Activated naive CD4-positive, alpha-beta T cell treated with anti-CD3 and anti-CD28 coated beads, Interleukin-2, amount 10 ng/mL, durations not matched to agents 7 days and 5 days (primary cell): ENCODE measurements at regions not wholly inside any gene's neighbourhood (a gene's known extent, or its start where the extent isn't known, plus 50 kb on each side); places are given as distances from the start of the nearest gene placed in this dataset.
A peak's percentile ranks its signal among the peaks of the same experiment; 100 is the strongest.

Source experiments
- CTCF ChIA-PET: fragments of 350-600 bp; sonication (Branson Sonifier 250); formaldehyde crosslinking; loops from one replicate; lab custom pipeline; 2021; ENCODE audit warnings: antibody characterized with exemption; lab: Charles Lee
- DNase-seq: peaks from one replicate; pipeline ENCODE4 v3.0.0-alpha.2; 2020
- H3K27ac Mint-ChIP-seq: one replicate; pipeline ENCODE4 v1.8.0; 2021; ENCODE audit warnings: mild to moderate bottlenecking, moderate library complexity, mixed read lengths
- H3K27me3 Mint-ChIP-seq: one replicate; pipeline ENCODE4 v1.8.0; 2021; ENCODE audit warnings: mild to moderate bottlenecking, mixed read lengths
- H3K36me3 Mint-ChIP-seq: one replicate; pipeline ENCODE4 v1.8.0; 2021; ENCODE audit warnings: mixed read lengths
- H3K4me1 Mint-ChIP-seq: one replicate; pipeline ENCODE4 v1.8.0; 2021; ENCODE audit warnings: mixed read lengths
- H3K4me3 Mint-ChIP-seq: one replicate; pipeline ENCODE4 v1.8.0; 2021; ENCODE audit warnings: mild to moderate bottlenecking, moderate library complexity, mixed read lengths
- H3K9me3 Mint-ChIP-seq: one replicate; pipeline ENCODE4 v1.8.0; 2021; ENCODE audit warnings: mixed read lengths

- Mint-ChIP-seq H3K27me3 (peaks cover 44% of the 10 kb centered on the region), H3K4me3 (peak overlapping the region; percentile 29), H3K36me3 (peaks cover 2% of the 10 kb centered on the region), H3K4me1 (peaks cover 48% of the 10 kb centered on the region), H3K27ac (peak overlapping the region; percentile 82), H3K9me3 (peaks cover 12% of the 10 kb centered on the region)
- DNase-seq = peak; percentile 46
- CTCF ChIA-PET = no interaction called here
These were observed 119.9 kb upstream of the NCOR2 start for GRCh38 chr12:124687174-124687902.

GRCh38 chr12:124686370-124687173 is 119.2 kb upstream of the NCOR2 start:
- H3K27ac Mint-ChIP-seq = no peak overlapping the region
- no peak for DNase-seq
- H3K4me3 Mint-ChIP-seq = no peak overlapping the region
- CTCF ChIA-PET = no interaction called here
- peaks cover 4% of the 10 kb centered on the region for H3K9me3 Mint-ChIP-seq
- H3K36me3 Mint-ChIP-seq = peaks cover 2% of the 10 kb centered on the region
- peaks cover 44% of the 10 kb centered on the region for H3K27me3 Mint-ChIP-seq
- peaks cover 48% of the 10 kb centered on the region for H3K4me1 Mint-ChIP-seq

DNA sequence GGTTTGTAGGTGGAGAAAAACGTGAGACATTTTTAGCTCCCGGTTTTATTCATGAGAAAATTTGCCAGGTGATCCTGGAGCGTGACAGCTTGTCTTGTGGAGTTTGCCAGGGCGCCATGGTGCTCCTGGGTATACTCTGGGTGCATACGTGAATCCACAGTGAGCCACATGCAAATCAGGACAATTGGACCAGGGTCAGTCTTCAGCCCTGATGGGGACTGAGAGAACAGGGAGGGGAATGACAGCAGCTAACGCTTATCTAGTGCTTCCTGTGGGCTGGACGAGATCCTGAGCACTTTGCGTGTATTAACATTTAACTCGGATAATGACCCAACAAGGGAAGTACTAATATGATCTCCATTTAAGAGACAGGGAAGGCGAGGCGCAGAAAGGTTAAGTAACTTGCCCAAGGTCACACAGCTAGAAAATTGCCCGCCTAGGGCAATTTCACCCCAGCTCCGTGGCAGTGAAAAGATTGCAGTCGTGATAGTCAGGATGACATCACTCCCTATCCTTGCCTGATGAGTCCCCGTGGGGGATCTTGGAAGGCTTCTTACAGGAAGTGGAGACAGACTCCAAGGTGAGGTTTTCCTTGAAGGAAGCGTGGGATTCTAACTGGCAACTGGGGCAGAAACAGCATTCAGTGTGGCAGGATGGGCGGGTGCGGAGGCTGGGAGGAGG is 118.4 kb upstream of the NCOR2 start:
- H3K27ac Mint-ChIP-seq = no peak overlapping the region
- H3K4me1 Mint-ChIP-seq = peaks cover 52% of the 10 kb centered on the region
- H3K4me3 Mint-ChIP-seq = no peak overlapping the region
- H3K9me3 Mint-ChIP-seq = no peaks in the 10 kb centered on the region
- H3K36me3 Mint-ChIP-seq = peaks cover 2% of the 10 kb centered on the region
- H3K27me3 Mint-ChIP-seq = peaks cover 43% of the 10 kb centered on the region
- CTCF ChIA-PET = no interaction called here
- DNase-seq = no peak

- no peak for DNase-seq
- peaks cover 39% of the 10 kb centered on the region for H3K27me3 Mint-ChIP-seq
- no peaks in the 10 kb centered on the region for H3K9me3 Mint-ChIP-seq
- H3K4me1 Mint-ChIP-seq = peaks cover 52% of the 10 kb centered on the region
- H3K4me3 Mint-ChIP-seq = no peak overlapping the region
- CTCF ChIA-PET = interaction anchor here (1.1 kb wide), 1 partner anchor 9 kb away, joined by 3 read pairs; no protein-coding TSS in a partner anchor
- no peak overlapping the region for H3K27ac Mint-ChIP-seq
- H3K36me3 Mint-ChIP-seq = no peaks in the 10 kb centered on the region
These were observed 117.7 kb upstream of the NCOR2 start for GRCh38 chr12:124684971-124685688.

- no peak for DNase-seq
- H3K36me3 Mint-ChIP-seq = no peaks in the 10 kb centered on the region
- no peak overlapping the region for H3K27ac Mint-ChIP-seq
- H3K4me3 Mint-ChIP-seq = no peak overlapping the region
- H3K4me1 Mint-ChIP-seq = peaks cover 46% of the 10 kb centered on the region
- CTCF ChIA-PET = interaction anchor here (1.1 kb wide), 1 partner anchor 10 kb away, joined by 3 read pairs; no protein-coding TSS in a partner anchor
- no peaks in the 10 kb centered on the region for H3K9me3 Mint-ChIP-seq
- peaks cover 39% of the 10 kb centered on the region for H3K27me3 Mint-ChIP-seq
These were observed 117.1 kb upstream of the NCOR2 start for GRCh38 chr12:124684496-124684895.

GRCh38 chr12:124683152-124684124 is 116.0 kb upstream of the NCOR2 start:
- Mint-ChIP-seq H3K9me3 (no peaks in the 10 kb centered on the region), H3K27ac (no peak overlapping the region), H3K4me3 (no peak overlapping the region), H3K4me1 (peaks cover 39% of the 10 kb centered on the region), H3K36me3 (no peaks in the 10 kb centered on the region), H3K27me3 (peaks cover 42% of the 10 kb centered on the region)
- DNase-seq = no peak
- CTCF ChIA-PET = no interaction called here

- peaks cover 42% of the 10 kb centered on the region for H3K27me3 Mint-ChIP-seq
- H3K4me1 Mint-ChIP-seq = peaks cover 31% of the 10 kb centered on the region
- no peak overlapping the region for H3K4me3 Mint-ChIP-seq
- peak overlapping the region; percentile 49 for H3K27ac Mint-ChIP-seq
- CTCF ChIA-PET = interaction anchor here (0.8 kb wide), 1 partner anchor 11 kb away, joined by 3 read pairs; no protein-coding TSS in a partner anchor
- H3K9me3 Mint-ChIP-seq = no peaks in the 10 kb centered on the region
- no peaks in the 10 kb centered on the region for H3K36me3 Mint-ChIP-seq
- no peak for DNase-seq
These were observed 115.2 kb upstream of the NCOR2 start for GRCh38 chr12:124682425-124683151.

DNA sequence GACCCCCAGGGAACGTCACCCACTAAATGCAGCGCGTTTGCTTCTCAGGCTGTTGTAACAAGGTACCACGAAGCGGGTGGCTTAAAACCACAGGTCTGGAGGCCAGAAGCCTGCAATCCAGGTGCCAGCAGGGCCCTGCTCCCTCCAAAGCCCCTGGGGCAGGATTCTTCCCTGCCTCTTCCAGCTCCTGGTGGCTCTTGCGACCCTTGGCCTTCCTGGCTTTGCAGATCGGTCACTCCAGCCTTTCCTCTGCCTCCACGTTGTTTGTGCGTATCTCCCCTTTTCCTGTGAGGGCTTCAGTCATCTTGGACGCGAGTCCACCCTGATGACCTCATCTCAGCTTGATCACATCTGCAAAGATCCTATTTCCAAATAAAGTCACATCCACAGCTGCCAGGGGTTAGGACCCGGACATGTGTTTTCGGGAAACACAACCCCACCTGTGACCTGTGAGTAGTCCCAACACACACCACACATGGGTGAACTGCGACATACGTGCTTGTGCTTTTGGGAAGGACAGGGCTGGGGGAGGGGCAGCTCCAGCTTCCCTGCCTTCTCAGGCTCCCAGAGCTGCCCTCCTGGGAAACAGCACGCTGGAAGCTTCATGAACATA is 114.5 kb upstream of the NCOR2 start:
- no peak for DNase-seq
- no peaks in the 10 kb centered on the region for H3K9me3 Mint-ChIP-seq
- no peak overlapping the region for H3K27ac Mint-ChIP-seq
- peaks cover 24% of the 10 kb centered on the region for H3K4me1 Mint-ChIP-seq
- CTCF ChIA-PET = interaction anchor here (0.8 kb wide), 1 partner anchor 12 kb away, joined by 3 read pairs; no protein-coding TSS in a partner anchor
- no peak overlapping the region for H3K4me3 Mint-ChIP-seq
- no peaks in the 10 kb centered on the region for H3K36me3 Mint-ChIP-seq
- peaks cover 42% of the 10 kb centered on the region for H3K27me3 Mint-ChIP-seq

- Mint-ChIP-seq H3K36me3 (no peaks in the 10 kb centered on the region), H3K27ac (no peak overlapping the region), H3K4me1 (peaks cover 18% of the 10 kb centered on the region), H3K4me3 (no peak overlapping the region), H3K9me3 (peaks cover 2% of the 10 kb centered on the region), H3K27me3 (peaks cover 34% of the 10 kb centered on the region)
- no peak for DNase-seq
- CTCF ChIA-PET = no interaction called here
These were observed 113.7 kb upstream of the NCOR2 start for GRCh38 chr12:124680863-124681778.

DNA sequence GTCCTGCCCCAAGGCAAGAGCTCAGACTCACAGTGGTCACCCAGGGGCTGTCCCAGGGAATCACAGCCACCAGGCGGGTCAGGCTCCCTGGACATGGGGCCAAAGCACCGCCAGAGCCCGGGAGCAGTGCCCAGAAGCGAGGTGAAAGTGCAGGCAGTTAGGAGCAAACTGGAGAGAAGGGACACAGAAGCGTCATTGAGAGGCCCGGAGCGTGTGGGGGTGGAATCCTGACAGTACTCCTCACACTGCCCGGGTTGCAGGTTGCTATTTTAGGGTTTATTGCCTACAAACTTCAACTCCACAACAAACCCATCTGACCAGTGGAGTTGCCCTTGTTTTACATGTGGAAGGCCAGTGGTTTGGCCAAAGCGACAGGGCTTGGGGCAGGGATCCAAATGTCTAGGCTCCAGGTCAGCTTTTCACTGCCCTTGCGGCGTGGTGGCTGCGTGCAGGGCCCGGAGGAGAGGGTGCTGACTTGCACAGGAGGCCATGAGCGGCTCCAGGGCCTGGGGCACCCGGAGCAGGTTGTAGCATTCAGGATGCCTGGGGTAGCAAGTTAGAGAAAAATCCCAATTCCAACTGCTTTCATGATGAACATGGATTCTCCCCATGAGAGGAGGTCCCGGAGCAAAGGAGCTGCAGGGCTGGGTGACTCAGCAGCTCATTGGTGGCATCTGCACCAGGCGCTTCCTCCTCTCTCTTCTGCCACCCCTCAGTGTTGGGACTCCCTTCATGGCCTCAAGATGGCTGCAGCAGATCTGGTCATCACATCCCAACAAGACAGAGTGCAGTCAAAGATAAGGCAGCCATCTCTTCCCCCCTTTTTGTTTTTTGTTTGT is 112.3 kb upstream of the NCOR2 start:
- peaks cover 4% of the 10 kb centered on the region for H3K4me1 Mint-ChIP-seq
- H3K9me3 Mint-ChIP-seq = peaks cover 2% of the 10 kb centered on the region
- no peaks in the 10 kb centered on the region for H3K36me3 Mint-ChIP-seq
- no peak for DNase-seq
- CTCF ChIA-PET = no interaction called here
- H3K27me3 Mint-ChIP-seq = peaks cover 20% of the 10 kb centered on the region
- H3K27ac Mint-ChIP-seq = no peak overlapping the region
- no peak overlapping the region for H3K4me3 Mint-ChIP-seq

DNA sequence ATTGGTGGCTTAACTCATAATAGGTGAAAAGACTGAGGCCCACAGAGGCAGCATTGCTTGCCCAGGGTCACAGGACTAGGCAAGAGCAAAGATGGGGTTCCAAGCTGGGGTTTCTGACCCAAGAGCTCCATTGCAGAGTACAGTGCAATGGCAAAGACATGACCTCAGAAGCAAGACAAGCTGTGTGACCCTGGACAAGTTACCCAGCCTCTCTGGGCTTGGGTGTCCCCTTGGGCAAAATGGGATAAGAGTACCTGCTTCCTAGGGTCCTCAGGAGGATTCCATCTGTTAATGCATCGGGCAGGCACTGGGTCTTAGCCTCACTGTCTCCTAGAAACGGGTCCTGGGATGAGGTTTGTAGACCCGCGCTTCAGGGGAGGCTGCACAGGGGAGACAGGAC is 111.6 kb upstream of the NCOR2 start:
- H3K27me3 Mint-ChIP-seq = peaks cover 17% of the 10 kb centered on the region
- no peaks in the 10 kb centered on the region for H3K36me3 Mint-ChIP-seq
- CTCF ChIA-PET = no interaction called here
- no peak overlapping the region for H3K27ac Mint-ChIP-seq
- H3K9me3 Mint-ChIP-seq = peaks cover 2% of the 10 kb centered on the region
- DNase-seq = no peak
- H3K4me1 Mint-ChIP-seq = peaks cover 4% of the 10 kb centered on the region
- no peak overlapping the region for H3K4me3 Mint-ChIP-seq
